PC-3 (cell line): ENCODE measurements at regions not wholly inside any gene's neighbourhood (a gene's known extent, or its start where the extent isn't known, plus 50 kb on each side); places are given as distances from the start of the nearest gene placed in this dataset.

Experiments used
- CTCF ChIP-seq: fragments of 300-600 bp; sonication (generic); conservative IDR thresholded peaks from 2 replicates; pipeline ENCODE4 v1.5.1; 2017; ENCODE audit warnings: antibody characterized with exemption, low read depth, mild to moderate bottlenecking, low read length
- EZH2 ChIP-seq: fragments of 300-600 bp; sonication (generic); IDR thresholded peaks from one replicate; pipeline ENCODE4 v1.6.1; 2017; ENCODE audit warnings: antibody characterized with exemption, mild to moderate bottlenecking, low read length; ENCODE audit not compliant: unreplicated experiment
- EZH2phosphoT487 ChIP-seq: fragments of 300-600 bp; sonication (generic); IDR thresholded peaks from 2 replicates; pipeline ENCODE4 v1.6.1; 2018; ENCODE audit warnings: mild to moderate bottlenecking, antibody characterized with exemption, low read length, borderline replicate concordance

GRCh38 chr3:59339818-59340217 lies 290.0 kb upstream of the CFAP20DC start:
- no peak for TF ChIP-seq CTCF
- TF ChIP-seq EZH2phosphoT487 = no peak
- TF ChIP-seq EZH2 = no peak
